ENCODE measurements at regions not wholly inside any gene's neighbourhood (a gene's known extent, or its start where the extent isn't known, plus 50 kb on each side); places are given as distances from the start of the nearest gene placed in this dataset.

DNA sequence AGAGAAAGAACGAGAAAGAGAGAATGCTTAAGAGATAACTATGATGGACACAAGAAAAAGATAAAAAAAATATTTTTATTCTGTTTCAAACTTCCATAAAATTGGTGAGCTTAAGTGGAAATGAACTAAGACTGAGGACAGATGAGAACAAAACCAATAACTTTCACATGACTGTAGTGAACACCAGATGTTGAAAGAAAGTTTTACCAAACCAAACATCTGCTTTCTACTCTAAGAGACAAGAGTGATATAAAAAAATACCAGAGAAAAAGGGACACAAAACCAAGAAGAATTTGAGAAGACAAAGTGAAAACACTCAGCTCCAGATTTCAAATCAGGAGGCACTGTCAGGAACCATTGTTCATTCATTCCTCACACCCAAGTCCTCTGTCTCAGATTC, 147.9 kb downstream of the IMPG2 start:
- no peak for TF ChIP-seq TAF1 (IDR thresholded peaks at IDR 0.05; ENCODE audit: low read depth, low read length)
- no peak for TF ChIP-seq SPI1 (IDR thresholded peaks at IDR 0.05; ENCODE audit: low read depth, low read length)
- TF ChIP-seq POLR2AphosphoS5 (IDR thresholded peaks at IDR 0.05; ENCODE audit: low read depth, low read length), result no peak
- no peak for TF ChIP-seq PAX5 (IDR thresholded peaks at IDR 0.05; ENCODE audit: insufficient read depth, low read length, severe bottlenecking)
- TF ChIP-seq POU2F2 (IDR thresholded peaks at IDR 0.05; ENCODE audit: low read depth, low read length), result no peak
- TF ChIP-seq POLR2A (IDR thresholded peaks at IDR 0.05; ENCODE audit: low read depth, low read length), result no peak
- no peak for DNase-seq (ENCODE audit: insufficient read length, low spot score)
- no peak for FAIRE-seq

DNA sequence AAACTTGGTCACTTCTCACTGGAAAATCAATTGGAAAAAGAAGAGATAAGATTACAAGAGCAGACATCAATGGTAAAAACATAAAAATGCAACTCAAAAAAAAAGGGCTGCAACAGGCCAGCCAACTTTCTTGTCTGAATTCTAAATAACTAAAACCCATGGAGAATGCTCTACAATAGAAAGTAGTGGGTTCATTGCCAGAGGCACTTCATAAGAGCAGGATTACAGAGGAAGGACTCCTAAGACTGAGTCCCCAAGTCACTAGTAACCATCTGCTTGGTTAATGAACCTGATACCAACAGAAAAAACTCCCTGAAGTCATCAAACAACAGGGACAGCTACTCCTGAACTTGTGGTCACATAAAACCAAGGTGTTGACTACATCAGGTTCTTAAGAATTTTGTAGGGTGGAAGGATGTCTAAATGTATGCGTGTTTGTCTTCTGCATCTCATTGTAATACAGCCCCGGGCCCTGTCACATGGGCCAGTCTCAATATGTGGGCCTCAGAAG, 148.6 kb downstream of the IMPG2 start:
- TF ChIP-seq TAF1 (IDR thresholded peaks at IDR 0.05; ENCODE audit: low read depth, low read length), result no peak
- no peak for TF ChIP-seq POLR2AphosphoS5 (IDR thresholded peaks at IDR 0.05; ENCODE audit: low read depth, low read length)
- no peak for TF ChIP-seq POU2F2 (IDR thresholded peaks at IDR 0.05; ENCODE audit: low read depth, low read length)
- no peak for TF ChIP-seq SPI1 (IDR thresholded peaks at IDR 0.05; ENCODE audit: low read depth, low read length)
- no peak for TF ChIP-seq PAX5 (IDR thresholded peaks at IDR 0.05; ENCODE audit: insufficient read depth, low read length, severe bottlenecking)
- no peak for TF ChIP-seq POLR2A (IDR thresholded peaks at IDR 0.05; ENCODE audit: low read depth, low read length)
- no peak for DNase-seq (ENCODE audit: insufficient read length, low spot score)
- FAIRE-seq, result no peak

- DNase-seq (ENCODE audit: insufficient read length, low spot score) (no peak), FAIRE-seq (no peak)
- TF ChIP-seq TAF1 (IDR thresholded peaks at IDR 0.05; ENCODE audit: low read depth, low read length), result no peak
- TF ChIP-seq POLR2AphosphoS5 (IDR thresholded peaks at IDR 0.05; ENCODE audit: low read depth, low read length), result no peak
- TF ChIP-seq PAX5 (IDR thresholded peaks at IDR 0.05; ENCODE audit: insufficient read depth, low read length, severe bottlenecking), result no peak
- no peak for TF ChIP-seq POLR2A (IDR thresholded peaks at IDR 0.05; ENCODE audit: low read depth, low read length)
- TF ChIP-seq SPI1 (IDR thresholded peaks at IDR 0.05; ENCODE audit: low read depth, low read length), result no peak
- TF ChIP-seq POU2F2 (IDR thresholded peaks at IDR 0.05; ENCODE audit: low read depth, low read length), result no peak
Measured at GRCh38 chr3:101170806-101171558, 149.4 kb downstream of the IMPG2 start.

- FAIRE-seq (no peak), DNase-seq (ENCODE audit: insufficient read length, low spot score) (no peak)
- no peak for TF ChIP-seq TAF1 (IDR thresholded peaks at IDR 0.05; ENCODE audit: low read depth, low read length)
- no peak for TF ChIP-seq PAX5 (IDR thresholded peaks at IDR 0.05; ENCODE audit: insufficient read depth, low read length, severe bottlenecking)
- TF ChIP-seq POLR2A (IDR thresholded peaks at IDR 0.05; ENCODE audit: low read depth, low read length), result no peak
- TF ChIP-seq SPI1 (IDR thresholded peaks at IDR 0.05; ENCODE audit: low read depth, low read length), result no peak
- no peak for TF ChIP-seq POLR2AphosphoS5 (IDR thresholded peaks at IDR 0.05; ENCODE audit: low read depth, low read length)
- TF ChIP-seq POU2F2 (IDR thresholded peaks at IDR 0.05; ENCODE audit: low read depth, low read length), result no peak
Measured at GRCh38 chr3:101170062-101170771, 150.2 kb downstream of the IMPG2 start.

- TF ChIP-seq TAF1 (IDR thresholded peaks at IDR 0.05; ENCODE audit: low read depth, low read length) (no peak), SPI1 (IDR thresholded peaks at IDR 0.05; ENCODE audit: low read depth, low read length) (no peak), POLR2AphosphoS5 (IDR thresholded peaks at IDR 0.05; ENCODE audit: low read depth, low read length) (no peak), POLR2A (IDR thresholded peaks at IDR 0.05; ENCODE audit: low read depth, low read length) (no peak), POU2F2 (IDR thresholded peaks at IDR 0.05; ENCODE audit: low read depth, low read length) (no peak), PAX5 (IDR thresholded peaks at IDR 0.05; ENCODE audit: insufficient read depth, low read length, severe bottlenecking) (no peak)
- no peak for DNase-seq (ENCODE audit: insufficient read length, low spot score)
- no peak for FAIRE-seq
Measured at GRCh38 chr3:101169516-101169915, 150.9 kb downstream of the IMPG2 start.

- no peak for FAIRE-seq
- TF ChIP-seq POLR2A (IDR thresholded peaks at IDR 0.05; ENCODE audit: low read depth, low read length) (no peak), PAX5 (IDR thresholded peaks at IDR 0.05; ENCODE audit: insufficient read depth, low read length, severe bottlenecking) (no peak), TAF1 (IDR thresholded peaks at IDR 0.05; ENCODE audit: low read depth, low read length) (no peak)
Measured at GRCh38 chr3:101167376-101167775, 153.0 kb downstream of the IMPG2 start.

GRCh38 chr3:101166150-101166549, 154.2 kb downstream of the IMPG2 start:
- TF ChIP-seq POU2F2 (IDR thresholded peaks at IDR 0.05; ENCODE audit: low read depth, low read length) (no peak), PAX5 (IDR thresholded peaks at IDR 0.05; ENCODE audit: insufficient read depth, low read length, severe bottlenecking) (no peak), TAF1 (IDR thresholded peaks at IDR 0.05; ENCODE audit: low read depth, low read length) (no peak), POLR2A (IDR thresholded peaks at IDR 0.05; ENCODE audit: low read depth, low read length) (no peak), POLR2AphosphoS5 (IDR thresholded peaks at IDR 0.05; ENCODE audit: low read depth, low read length) (no peak), SPI1 (IDR thresholded peaks at IDR 0.05; ENCODE audit: low read depth, low read length) (no peak)
- DNase-seq (ENCODE audit: insufficient read length, low spot score), result no peak
- no peak for FAIRE-seq

More at GRCh38 chr3:101167376-101167775, 153.0 kb downstream of the IMPG2 start:
- no peak for DNase-seq (ENCODE audit: insufficient read length, low spot score)

DNA sequence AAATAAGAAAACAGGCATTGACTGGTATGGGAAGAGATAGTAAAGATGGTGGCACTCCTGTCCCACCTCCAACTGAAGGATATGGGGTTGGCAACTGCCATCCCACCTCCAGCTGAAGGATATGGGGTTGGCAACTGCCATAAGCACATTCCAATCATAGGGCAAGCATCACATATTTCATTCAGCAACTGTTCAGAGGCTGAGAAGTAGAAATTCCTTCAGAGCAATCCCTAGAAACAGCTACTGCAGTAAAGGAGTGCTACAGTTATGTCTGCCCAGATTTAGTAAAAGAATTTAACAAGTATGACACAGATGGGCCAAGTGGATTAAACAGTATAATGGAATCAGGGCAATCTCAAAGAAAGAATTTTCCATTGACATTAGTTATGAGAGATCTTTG, 156.8 kb downstream of the IMPG2 start:
- FAIRE-seq (no peak), DNase-seq (ENCODE audit: insufficient read length, low spot score) (no peak)
- TF ChIP-seq POU2F2 (IDR thresholded peaks at IDR 0.05; ENCODE audit: low read depth, low read length), result no peak

DNA sequence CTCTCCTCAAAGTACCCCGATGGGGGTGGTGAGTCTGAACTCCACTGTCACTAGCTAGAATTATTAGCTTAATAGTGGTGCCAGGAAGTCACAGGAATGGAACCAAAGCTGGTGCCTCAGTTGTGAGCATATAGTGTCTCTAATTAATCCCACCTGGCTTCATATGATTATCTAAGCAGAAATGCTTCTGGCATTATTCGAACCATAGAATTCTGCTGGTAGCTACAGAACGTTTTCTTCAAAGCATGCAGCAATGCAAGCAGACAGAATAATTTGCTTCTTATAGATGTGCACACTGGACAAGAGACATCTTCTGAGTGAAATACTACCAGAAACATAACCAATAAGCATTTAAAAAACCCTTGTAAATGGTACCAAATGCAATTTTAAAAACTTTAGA, 160.9 kb downstream of the IMPG2 start:
- DNase-seq (ENCODE audit: insufficient read length, low spot score), result no peak
- FAIRE-seq, result no peak
- TF ChIP-seq POU2F2 (IDR thresholded peaks at IDR 0.05; ENCODE audit: low read depth, low read length), result no peak
- TF ChIP-seq TAF1 (IDR thresholded peaks at IDR 0.05; ENCODE audit: low read depth, low read length), result no peak
- TF ChIP-seq POLR2A (IDR thresholded peaks at IDR 0.05; ENCODE audit: low read depth, low read length), result no peak
- no peak for TF ChIP-seq PAX5 (IDR thresholded peaks at IDR 0.05; ENCODE audit: insufficient read depth, low read length, severe bottlenecking)
- TF ChIP-seq SPI1 (IDR thresholded peaks at IDR 0.05; ENCODE audit: low read depth, low read length), result no peak
- no peak for TF ChIP-seq POLR2AphosphoS5 (IDR thresholded peaks at IDR 0.05; ENCODE audit: low read depth, low read length)

Measured in GM12891 (cell line).